GM19043 (cell line): ENCODE measurements at regions not wholly inside any gene's neighbourhood (a gene's known extent, or its start where the extent isn't known, plus 50 kb on each side); places are given as distances from the start of the nearest gene placed in this dataset.
"Not testable (repeated sequence)": the region's sequence is repeated elsewhere in the genome, so short reads cannot be mapped to it uniquely, and the experiment has no call there.

Experiments used
- ATAC-seq: cut with Tn5 transposase; IDR thresholded peaks from one replicate; pipeline ENCODE4 v1.9.1; 2021; ENCODE audit warnings: low read depth; ENCODE audit not compliant: unreplicated experiment

GRCh38 chr12:105622220-105622619 is 291.7 kb downstream of the C12orf75 start:
- ATAC-seq: no peak

GRCh38 chr12:105622846-105623736 is 292.6 kb downstream of the C12orf75 start:
- ATAC-seq: no peak

DNA sequence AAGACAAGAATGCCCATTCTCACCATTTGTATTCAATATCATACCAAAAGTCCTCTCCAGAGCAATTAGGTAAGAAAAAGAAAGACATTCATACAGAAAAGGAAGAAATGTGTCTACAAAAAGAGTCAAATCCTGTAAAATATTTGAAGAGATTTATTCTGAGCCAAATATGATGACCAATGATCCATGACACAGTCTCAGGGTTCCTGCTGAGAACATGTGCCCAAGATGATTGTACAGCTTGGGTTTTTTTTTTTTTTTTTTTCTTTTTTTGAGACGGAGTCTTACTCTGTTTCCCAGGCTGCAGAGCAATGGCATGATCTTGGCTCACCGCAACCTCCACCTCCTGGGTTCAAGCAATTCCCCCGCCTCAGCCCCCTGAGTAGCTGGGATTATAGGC is 296.2 kb downstream of the C12orf75 start:
- no peak for ATAC-seq

DNA sequence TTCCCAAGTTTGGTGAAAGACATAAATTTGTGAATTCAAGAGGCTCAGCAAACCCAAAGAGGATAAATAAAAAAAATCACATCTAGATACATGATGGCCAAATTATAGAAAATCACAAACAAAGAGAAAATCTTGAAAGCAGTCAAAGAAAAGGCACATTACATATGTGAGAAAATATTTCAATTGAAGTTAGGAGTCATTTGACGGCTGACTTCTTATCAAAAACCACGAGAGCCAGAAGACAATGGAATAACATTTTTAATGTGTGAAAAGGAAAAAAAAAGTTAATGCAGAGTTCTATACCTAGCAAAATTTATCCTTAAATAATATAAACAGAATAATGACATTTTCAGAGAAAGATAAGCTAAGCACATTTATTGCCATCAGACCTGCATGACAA is 307.0 kb downstream of the C12orf75 start:
- ATAC-seq: no peak

DNA sequence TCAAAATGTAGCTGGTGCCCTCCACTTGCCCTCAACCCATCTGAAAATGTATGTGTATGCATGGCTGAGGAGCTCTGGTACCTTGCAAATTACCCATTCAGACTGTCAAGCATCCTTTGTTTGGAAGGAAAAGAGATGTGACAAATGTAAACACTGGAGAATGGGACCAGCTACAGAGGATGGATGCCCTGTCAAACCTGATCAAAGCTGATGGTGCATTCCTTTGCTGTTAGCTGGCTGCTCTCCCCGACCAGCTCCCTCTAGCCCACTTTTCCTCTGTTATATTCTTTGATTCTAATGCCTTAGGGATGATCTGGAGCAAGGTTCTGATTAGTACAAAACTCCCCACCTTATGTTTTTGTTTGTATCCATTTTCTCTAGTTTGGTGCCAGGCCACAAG is 310.3 kb downstream of the C12orf75 start:
- no peak for ATAC-seq

- ATAC-seq: no peak
Observed at GRCh38 chr12:105641749-105642148, 311.3 kb downstream of the C12orf75 start.

DNA sequence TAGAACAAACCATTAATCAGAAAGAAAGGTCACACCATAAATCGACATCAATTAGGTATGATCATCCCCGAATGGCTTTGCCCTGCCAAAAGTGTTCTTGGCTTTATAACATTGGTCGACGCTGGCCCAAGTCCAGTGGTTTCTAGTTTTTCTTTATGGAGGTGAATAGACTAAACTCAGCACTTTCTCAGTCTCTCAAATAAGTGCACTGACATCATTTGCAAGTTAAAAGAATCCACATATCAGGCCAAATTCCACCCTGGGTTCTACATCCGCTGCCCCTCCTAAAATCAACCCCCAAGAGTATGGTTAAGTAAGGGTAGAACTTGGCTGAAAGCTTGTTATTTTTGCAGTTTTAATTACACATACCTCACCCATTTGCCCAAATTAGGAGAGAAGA is 314.3 kb downstream of the C12orf75 start:
- no peak for ATAC-seq

GRCh38 chr12:105654606-105655005 is 324.1 kb downstream of the C12orf75 start:
- ATAC-seq: no peak

DNA sequence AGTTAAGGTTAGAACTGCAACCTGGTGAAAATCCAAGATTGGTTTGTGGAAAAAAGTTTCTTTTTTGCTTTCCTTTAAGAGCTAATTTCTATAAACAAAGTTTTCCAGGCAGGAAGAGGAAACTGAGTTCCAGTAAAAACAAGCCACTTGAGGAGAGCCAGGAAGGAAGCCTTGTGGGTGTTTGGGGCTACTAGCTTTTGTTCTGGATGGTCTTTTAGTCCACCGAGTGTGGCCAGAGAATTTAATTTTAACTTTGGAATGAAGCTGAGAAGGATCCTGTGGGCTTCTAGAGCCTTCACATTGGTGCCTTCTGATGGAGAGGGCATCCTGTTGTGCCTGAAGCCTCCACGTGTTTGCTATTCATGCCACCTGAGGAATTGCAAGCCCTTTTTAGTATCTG is 327.9 kb downstream of the C12orf75 start:
- no peak for ATAC-seq

GRCh38 chr12:105659355-105660075 is 329.0 kb downstream of the C12orf75 start:
- ATAC-seq: no peak

DNA sequence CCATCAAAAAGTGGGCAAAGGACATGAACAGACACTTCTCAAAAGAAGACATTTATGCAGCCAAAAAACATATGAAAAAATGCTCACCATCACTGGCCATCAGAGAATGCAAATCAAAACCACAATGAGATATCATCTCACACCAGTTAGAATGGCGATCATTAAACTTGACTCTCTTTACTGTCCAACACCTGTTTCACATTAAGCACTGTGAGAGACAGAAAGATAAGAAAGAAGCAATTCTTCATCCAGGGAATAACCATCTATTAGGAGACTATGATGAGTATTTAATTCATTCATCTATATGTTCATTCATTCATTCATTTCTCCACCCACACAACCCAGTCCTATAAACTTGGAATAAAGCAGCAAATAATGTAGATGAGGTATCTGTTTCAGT is 334.3 kb downstream of the C12orf75 start:
- ATAC-seq: not testable (repeated sequence)

DNA sequence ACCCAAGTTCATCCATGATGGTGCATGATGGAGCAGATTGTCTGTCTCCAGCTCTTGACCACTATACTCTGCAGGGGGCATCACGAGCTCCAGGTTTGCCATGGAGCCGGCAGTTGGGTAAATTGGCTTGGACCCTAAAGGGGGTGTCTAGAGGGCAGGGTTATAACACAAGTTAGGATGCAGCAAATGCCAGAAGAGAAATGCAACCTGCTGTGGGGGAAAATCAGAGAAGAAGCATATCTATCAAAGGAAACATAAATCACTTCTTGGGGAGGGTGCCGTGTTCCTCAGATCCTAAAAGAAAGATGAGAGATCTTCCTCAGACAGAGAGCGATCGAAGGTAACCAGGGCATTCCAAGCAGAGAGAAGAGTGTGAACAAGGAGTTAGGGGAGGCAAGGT is 334.9 kb downstream of the C12orf75 start:
- no peak for ATAC-seq

- no peak for ATAC-seq
Observed at GRCh38 chr12:105667973-105668743, 337.7 kb downstream of the C12orf75 start.

GRCh38 chr12:105670672-105671071 is 340.2 kb downstream of the C12orf75 start:
- no peak for ATAC-seq

- no peak for ATAC-seq
Observed at GRCh38 chr12:105671720-105672119, 341.2 kb downstream of the C12orf75 start.

DNA sequence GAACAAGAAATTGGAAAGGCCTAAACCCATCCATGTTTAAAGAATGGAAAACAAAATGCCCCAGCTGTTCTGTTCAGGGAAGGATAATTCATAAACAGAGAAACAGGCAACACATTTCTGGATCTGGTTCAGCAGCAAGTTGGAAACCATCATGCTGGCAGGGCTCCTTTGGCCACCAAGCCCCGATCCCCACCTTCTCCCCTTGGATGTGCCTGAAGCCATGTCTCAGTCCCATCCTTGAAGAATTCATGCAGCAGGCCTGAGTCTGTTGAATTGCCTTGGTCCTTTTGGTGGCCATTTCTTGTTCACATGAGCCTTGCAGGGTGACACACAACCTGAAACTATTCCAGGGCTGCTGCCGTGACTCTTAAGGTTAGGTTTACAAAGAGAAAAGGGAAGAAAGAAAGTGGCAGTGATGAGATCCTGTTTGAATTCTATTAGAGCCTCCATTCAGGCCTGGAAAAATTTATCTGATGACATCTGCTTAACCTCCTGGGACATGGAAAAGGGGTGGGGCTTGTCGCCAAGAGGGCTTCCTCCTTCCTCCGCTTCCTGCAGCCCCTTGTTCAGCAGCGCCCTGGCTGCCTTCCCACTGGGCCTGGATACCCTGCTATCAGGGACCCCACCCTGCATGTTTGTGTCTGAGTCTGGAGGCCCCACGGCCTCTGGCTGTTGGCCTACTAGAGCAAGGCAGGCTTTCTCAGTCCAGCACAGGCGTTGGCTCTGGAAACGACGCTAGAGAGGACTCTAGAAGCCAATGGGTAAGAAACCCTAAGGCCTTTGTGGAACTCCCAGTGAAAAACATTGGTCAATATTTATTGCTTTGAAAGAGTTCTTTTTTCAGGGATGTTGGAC is 341.9 kb downstream of the C12orf75 start:
- no peak for ATAC-seq

- ATAC-seq: no peak
Observed at GRCh38 chr12:105674871-105675699, 344.6 kb downstream of the C12orf75 start.

DNA sequence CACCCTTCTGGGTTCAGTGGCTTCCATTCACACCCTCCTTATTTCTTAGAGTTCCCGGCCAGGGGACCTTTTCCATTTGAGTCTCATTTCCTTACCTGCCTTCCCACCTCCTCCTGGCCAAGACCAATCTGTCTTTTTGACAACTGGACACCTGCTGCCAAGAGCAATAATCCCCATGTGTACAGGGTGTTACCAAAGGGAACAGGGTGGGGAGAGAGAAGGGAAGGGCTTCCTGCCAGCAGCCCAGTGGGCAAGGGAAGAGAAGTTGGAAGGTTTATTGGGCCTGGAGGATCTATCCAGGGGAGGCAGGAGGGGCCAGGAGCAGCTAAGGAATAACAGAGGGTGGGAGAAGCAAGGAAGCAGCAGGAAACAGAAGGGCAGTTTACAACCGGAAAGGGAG is 346.2 kb downstream of the C12orf75 start:
- no peak for ATAC-seq

DNA sequence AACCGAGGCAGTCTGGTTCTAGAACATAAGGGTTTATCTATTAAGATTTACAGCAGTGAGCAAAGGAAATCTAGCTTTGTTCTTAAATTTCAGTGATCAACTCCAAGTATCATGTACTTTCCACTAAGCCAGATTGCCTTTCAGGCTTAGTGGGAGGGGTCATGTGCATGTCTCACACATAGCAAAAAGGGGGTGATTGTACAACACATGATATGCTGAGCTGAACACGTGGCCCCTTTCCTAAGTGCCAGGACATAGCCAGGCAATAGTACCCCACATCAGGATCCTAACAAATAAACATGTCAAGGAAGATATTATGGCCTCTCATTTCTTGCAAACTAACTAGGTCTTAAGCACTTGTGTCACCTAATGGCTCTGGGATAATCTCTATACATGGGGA is 347.2 kb downstream of the C12orf75 start:
- ATAC-seq: no peak
